Suprapubic skin (tissue), 3 donors: ENCODE measurements at regions not wholly inside any gene's neighbourhood (a gene's known extent, or its start where the extent isn't known, plus 50 kb on each side); places are given as distances from the start of the nearest gene placed in this dataset.

Experiments used
- EP300 ChIP-seq: sonication (generic); formaldehyde crosslinking; IDR thresholded peaks from one replicate; pipeline ENCODE4 v1.6.1; 2017; ENCODE audit warnings: antibody characterized with exemption
- POLR2A ChIP-seq, 2 donors: fragments of 450-650 bp; IDR thresholded peaks; one replicate each; pipeline ENCODE4 v1.6.1; 2017; ENCODE audit warnings: antibody characterized with exemption in 2 of 2, mild to moderate bottlenecking in 2 of 2, moderate library complexity in 2 of 2
- TF ChIP-seq, protein P1 (sequence below), 2 donors: fragments of 200-600 bp in 1 of 2; fragments of 450-650 bp in 1 of 2; sonication (generic) in 1 of 2; IDR thresholded peaks; one replicate each; pipeline ENCODE4 v1.5.1; 2016 to 2019; ENCODE audit warnings: antibody characterized with exemption in 2 of 2, mild to moderate bottlenecking in 1 of 2, moderate library complexity in 1 of 2

DNA sequence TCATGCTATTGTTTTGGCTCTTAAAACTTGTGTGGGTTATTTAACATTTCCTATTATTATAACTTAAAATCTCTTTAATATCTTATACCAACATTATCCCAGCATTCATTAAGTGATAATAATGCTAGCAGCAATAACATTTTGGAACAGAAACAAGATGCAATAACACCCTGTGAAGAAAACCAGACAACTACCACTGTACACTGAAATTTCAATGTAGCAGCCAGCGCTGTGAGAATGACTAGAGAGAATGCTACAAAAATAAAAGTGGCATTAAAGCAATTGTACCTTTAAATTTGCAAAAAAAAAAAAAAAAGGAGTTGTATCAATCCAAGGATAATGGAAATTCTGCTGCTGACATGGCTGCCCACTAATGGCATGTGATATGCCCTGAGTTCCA, 269.9 kb downstream of the TTC32 start:
- TF ChIP-seq, protein P1, sequence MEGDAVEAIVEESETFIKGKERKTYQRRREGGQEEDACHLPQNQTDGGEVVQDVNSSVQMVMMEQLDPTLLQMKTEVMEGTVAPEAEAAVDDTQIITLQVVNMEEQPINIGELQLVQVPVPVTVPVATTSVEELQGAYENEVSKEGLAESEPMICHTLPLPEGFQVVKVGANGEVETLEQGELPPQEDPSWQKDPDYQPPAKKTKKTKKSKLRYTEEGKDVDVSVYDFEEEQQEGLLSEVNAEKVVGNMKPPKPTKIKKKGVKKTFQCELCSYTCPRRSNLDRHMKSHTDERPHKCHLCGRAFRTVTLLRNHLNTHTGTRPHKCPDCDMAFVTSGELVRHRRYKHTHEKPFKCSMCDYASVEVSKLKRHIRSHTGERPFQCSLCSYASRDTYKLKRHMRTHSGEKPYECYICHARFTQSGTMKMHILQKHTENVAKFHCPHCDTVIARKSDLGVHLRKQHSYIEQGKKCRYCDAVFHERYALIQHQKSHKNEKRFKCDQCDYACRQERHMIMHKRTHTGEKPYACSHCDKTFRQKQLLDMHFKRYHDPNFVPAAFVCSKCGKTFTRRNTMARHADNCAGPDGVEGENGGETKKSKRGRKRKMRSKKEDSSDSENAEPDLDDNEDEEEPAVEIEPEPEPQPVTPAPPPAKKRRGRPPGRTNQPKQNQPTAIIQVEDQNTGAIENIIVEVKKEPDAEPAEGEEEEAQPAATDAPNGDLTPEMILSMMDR (IDR thresholded peaks at IDR 0.05): no peak
- TF ChIP-seq POLR2A (IDR thresholded peaks at IDR 0.05) (no peak), EP300 (no peak)
